ENCODE measurements at regions not wholly inside any gene's neighbourhood (a gene's known extent, or its start where the extent isn't known, plus 50 kb on each side); places are given as distances from the start of the nearest gene placed in this dataset.

GRCh38 chr4:180790471-180790870 lies 1452.7 kb upstream of the TENM3 start:
- no peak for DNase-seq (ENCODE audit: low read depth in 2 of 2)

GRCh38 chr4:180792541-180792940 lies 1450.7 kb upstream of the TENM3 start:
- DNase-seq (ENCODE audit: low read depth in 2 of 2) = no peak

GRCh38 chr4:180794333-180794732 lies 1448.9 kb upstream of the TENM3 start:
- no peak for DNase-seq (ENCODE audit: low read depth in 2 of 2)

- no peak for DNase-seq (ENCODE audit: low read depth in 2 of 2)
Observed at GRCh38 chr4:180798036-180798577, 1445.1 kb upstream of the TENM3 start.

DNA sequence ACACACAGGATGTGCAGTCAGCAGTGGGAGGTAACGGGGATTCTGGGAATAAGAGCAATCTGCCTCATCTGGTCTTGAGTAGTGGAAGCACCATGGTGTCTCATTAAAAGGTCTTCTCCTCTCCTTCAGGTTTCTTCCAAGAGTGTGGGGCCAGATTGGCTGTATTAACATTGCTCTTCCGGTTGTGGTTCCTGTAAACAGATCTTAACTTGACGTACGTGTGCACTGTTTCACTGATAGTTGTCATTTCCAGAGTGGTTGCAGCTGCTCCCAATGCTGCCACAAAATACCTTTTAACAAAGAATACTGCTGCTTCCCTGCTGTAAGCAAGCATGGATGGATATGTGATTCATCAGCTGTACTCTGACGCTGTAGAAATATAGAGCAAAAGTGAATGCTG lies 1443.4 kb upstream of the TENM3 start:
- no peak for DNase-seq (ENCODE audit: low read depth in 2 of 2)

DNA sequence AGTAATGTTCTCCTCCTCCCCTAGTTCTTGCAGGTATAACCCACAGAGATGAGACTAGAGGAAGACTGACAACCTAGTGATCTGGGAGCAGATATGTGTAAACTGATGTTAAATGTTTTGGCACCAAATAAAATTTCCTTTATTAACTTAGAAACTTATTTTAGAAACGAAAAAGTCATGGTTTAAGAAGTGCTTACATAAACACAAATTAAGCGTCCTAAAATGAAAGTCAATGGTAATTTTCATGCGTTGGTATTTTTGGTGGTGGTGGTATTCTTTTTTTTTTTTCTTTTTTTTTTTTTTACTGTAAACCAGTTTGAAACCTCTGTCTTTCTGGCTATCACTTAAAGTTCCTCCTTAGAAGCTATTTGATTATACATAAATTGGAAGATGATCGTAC lies 1438.1 kb upstream of the TENM3 start:
- no peak for DNase-seq (ENCODE audit: low read depth in 2 of 2)

DNA sequence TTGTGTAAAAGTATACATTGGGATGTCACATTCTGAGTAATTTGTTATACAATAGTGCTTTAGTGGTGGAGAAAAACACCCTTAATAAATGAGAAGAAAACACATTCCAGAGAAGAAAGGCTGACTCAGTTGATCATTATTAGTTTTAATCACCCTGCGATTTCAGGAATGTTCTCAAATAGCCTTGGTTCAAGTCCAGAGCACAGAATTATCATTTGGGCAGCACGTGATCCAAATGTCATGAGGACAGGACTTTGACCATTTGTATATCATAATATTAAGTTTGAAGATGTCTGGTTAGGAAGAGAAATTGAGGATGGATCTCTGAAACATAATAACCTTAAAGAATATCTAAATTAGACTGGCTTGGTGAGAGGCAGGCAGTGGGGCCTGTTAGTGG lies 1434.3 kb upstream of the TENM3 start:
- DNase-seq (ENCODE audit: low read depth in 2 of 2) = no peak

GRCh38 chr4:180809439-180809838 lies 1433.8 kb upstream of the TENM3 start:
- DNase-seq (ENCODE audit: low read depth in 2 of 2) = no peak

DNA sequence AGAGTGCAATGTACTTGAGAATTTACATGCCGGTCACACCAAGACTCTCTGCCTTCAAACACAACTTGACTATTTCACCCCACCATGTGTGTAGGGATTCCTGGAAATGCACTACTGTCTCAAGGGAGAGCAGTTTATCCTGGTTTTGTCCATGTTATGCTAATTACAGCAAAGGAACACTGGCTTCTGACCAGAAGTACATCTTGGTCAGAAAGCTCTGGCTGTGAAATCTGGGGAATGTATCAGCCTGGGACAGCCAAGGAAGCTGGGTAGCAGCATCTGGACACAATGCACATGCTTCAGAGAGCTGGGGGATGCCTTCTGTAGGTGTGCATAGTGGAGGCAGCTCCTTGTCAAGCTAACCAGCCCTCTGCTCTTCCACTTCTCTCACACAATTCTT lies 1432.6 kb upstream of the TENM3 start:
- no peak for DNase-seq (ENCODE audit: low read depth in 2 of 2)

DNA sequence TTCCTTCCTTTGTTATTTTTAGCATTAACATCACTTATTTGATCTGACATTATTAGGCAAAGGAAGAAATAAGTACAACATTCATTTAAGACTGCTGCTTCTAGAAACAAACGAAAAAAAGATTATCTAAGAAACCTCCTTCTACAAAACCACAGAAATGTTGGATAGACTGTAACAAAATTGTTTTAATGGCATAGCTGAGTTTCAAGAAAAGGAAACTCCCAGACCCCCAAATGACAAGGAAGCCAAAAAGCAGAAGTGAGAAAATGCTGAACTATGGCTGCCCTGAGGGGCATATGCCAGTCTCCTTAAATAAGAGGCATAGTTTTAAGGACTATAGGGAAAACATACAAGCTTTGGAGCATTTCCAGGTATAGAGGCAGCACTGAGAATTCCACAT lies 1431.6 kb upstream of the TENM3 start:
- DNase-seq (ENCODE audit: low read depth in 2 of 2) = no peak

- DNase-seq (ENCODE audit: low read depth in 2 of 2) = no peak
Observed at GRCh38 chr4:180812783-180813182, 1430.4 kb upstream of the TENM3 start.

- no peak for DNase-seq (ENCODE audit: low read depth in 2 of 2)
Observed at GRCh38 chr4:180814875-180815417, 1428.3 kb upstream of the TENM3 start.

DNA sequence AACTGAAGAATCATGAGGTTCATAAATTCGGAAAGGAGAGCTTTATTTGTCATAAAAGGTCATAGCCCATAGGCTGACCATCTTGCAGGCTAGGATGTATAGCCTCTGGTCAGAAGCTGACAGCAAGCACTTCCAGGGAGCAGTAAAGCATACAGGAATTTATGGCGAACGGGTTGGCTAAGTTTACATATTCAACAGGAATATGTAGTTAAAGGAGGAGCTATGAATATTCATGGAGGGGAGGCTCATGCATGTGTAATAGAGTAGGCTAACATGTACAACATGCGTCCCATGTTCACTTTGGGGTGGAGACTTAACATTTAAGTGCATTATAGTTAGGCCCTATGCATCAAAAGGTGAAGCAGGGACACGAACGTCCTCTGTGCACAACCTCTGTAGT lies 1425.7 kb upstream of the TENM3 start:
- no peak for DNase-seq (ENCODE audit: low read depth in 2 of 2)

GRCh38 chr4:180823108-180823507 lies 1420.1 kb upstream of the TENM3 start:
- DNase-seq (ENCODE audit: low read depth in 2 of 2) = no peak

DNA sequence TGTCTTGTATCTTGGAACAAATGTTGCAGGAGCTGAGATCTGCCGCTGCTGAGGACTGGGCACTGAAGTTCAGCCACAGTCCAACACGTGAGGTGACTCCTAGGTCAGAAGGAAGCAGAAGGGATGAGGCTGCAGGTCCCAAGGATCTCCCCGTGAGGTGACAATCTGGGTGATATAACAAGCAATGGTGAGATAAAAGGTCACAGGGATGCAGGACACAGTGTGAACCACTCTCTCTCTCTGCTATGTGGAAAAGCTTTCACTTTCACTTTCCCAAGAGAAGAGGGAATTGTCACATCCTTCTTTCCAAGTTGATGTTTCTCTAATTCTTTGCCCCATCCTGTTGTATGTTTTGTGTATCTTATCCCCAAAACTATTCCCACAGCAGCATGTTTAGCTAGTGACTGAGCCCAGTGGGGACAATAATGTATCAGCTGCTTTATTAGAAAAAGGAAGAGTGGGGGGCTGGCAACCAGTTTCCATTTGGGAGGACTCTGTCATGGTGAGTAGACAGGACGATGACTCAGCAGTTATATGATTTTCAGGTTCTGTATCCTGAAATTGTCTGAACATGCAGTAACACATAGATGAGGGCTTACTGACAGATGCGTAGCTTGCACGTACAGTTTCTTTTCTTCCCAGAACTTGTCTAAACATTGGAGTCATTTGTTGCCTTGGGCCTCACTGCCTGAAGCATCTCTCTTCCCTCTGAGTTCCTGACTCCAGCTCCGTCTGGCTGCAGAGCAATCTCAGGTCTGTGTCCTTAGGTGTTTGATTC lies 1415.8 kb upstream of the TENM3 start:
- DNase-seq (ENCODE audit: low read depth in 2 of 2) = no peak

DNA sequence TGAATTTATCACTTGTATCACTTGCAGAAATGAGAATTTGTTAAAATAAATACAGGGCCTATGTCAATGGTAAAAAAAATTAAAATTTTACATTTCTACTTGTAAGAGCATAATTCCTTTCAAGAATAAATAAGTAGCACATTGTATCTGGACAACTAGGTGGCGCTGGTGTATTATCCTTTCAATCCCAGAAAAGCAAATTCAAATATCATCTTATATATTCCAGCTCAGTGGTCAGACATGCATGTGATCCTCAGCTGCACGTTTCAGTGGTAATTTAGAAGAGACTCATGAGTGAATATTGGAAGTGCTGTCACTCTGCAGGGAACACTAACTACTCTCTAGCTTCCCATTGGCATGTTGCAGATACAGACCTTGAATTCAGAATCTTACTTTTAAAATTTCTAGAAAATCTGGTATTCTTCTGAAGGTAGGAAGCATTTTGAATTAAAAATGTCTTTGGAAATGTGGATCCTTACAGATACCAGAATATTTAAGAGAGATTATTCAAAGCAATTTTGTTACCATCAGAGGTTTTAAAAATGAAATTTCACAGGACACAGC lies 1414.7 kb upstream of the TENM3 start:
- no peak for DNase-seq (ENCODE audit: low read depth in 2 of 2)

GRCh38 chr4:180832073-180832472 lies 1411.1 kb upstream of the TENM3 start:
- no peak for DNase-seq (ENCODE audit: low read depth in 2 of 2)

- DNase-seq (ENCODE audit: low read depth in 2 of 2) = no peak
Observed at GRCh38 chr4:180840142-180840541, 1403.1 kb upstream of the TENM3 start.

- DNase-seq (ENCODE audit: low read depth in 2 of 2) = no peak
Observed at GRCh38 chr4:180850318-180850940, 1392.8 kb upstream of the TENM3 start.

DNA sequence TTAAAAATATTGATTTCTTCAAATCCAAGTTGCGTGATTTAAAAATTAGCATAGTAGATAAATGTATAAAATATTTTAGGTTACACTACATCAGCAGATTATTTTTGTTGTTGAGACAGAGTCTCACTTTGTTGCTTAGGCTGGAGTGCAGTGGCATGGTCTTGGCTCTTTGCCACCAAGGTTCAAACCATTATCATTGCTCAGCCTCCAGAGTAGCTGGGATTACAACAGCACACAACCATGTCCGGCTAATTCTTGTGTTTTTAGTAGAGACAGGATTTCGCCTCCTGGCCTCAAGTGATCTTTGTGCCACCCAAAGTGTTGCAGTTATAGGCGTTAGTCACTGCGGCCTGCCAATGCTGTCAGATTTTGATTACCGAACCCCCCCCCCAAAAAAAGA lies 1390.5 kb upstream of the TENM3 start:
- no peak for DNase-seq (ENCODE audit: low read depth in 2 of 2)

GRCh38 chr4:180855184-180855583 lies 1388.0 kb upstream of the TENM3 start:
- no peak for DNase-seq (ENCODE audit: low read depth in 2 of 2)

DNA sequence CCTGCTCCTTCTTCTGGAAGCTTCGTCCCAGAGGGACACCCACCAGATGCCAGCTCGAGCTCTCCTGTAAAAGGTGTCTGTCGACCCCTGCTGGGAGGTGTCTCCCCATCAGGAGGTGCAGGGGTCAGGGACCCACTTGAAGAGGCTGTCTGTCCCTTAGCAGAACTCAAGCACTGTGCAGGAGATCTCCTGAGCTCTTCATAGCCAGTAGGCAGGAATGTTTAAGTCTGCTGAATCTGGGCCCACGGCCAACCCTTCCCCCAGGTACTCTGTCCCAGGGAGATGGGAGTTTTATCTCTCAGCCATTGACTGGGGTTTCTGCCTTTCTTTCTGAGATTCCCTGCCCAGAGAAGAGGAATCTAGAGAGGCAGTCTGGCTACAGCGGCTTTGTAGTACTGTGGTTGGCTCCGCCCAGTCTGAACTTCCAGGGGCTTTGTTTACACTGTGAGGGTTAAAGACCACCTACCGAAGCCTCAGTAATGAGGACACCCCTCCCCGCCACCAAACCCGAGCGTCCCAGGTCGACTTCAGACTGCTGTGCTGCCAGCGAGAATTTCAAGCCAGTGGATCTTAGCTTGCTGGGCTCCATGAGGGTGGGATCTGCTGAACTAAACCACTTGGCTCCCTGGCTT lies 1383.0 kb upstream of the TENM3 start:
- no peak for DNase-seq (ENCODE audit: low read depth in 2 of 2)
